ENCODE measurements at regions not wholly inside any gene's neighbourhood (a gene's known extent, or its start where the extent isn't known, plus 50 kb on each side); places are given as distances from the start of the nearest gene placed in this dataset.
"Not testable (repeated sequence)": the region's sequence is repeated elsewhere in the genome, so short reads cannot be mapped to it uniquely, and the experiment has no call there.

DNA sequence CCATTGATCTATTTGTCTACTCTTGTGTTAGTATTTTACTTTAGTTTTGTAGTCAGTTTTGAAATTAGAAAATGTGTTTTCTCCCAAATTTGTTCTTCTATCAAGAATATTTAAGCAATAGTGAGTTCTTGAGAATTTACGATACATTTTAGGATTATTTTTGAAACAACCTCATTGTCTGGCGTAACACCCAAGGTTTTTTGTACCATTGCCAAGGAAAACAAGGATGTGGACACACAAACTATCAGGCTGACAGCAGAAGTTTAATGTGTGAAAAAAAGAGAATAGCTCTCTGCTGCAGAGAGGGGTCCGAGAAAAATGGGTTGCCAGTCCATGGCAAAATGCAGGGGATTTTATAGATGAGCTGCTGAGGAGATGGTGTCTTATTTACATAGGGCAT, 865.1 kb upstream of the CNTN5 start:
- DNase-seq (ENCODE audit: low read depth) = no peak

DNA sequence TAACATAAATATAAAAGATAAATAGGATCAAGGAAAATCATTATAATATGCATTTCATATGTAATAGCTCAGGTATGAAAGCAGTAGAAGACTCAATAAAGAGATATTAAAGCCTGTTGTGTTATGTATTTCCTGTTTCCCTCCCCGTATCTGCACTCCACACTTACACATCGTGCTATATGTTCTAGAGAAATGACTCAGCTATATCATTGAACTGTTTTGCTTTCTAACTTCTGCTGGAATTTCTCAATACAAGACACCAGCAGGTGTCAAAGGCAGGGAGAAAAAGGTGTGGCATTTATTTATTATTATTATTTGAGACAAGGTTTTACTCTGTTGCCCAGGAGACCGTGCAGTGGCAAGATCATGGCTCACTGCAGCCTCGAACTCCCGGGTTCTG, 842.8 kb upstream of the CNTN5 start:
- DNase-seq (ENCODE audit: low read depth) = no peak
- H3K4me3 ChIP-seq (ENCODE audit: low read depth, low read length) = no peak overlapping the region

More for the DNA sequence above, 865.1 kb upstream of the CNTN5 start:
- no peak overlapping the region for H3K4me3 ChIP-seq (ENCODE audit: low read depth, low read length)

DNA sequence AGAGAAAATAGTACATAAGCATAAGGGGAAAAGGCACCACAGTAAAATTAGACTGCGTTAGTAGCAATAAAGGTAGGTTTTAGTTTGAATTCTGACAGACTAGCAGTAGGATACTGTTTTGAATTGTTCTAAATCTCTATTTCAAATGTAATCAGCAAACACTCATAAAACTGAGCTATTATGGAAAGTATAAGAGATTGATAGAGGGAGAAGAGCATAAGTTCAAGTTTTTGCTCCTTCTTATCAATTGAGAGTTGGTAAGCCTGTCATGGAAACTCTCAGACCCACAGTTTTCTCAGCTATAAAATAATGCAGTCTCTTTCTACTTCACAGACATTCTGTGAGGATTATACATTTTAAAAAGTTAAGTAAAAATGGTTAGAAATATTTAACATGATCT, 840.2 kb upstream of the CNTN5 start:
- H3K4me3 ChIP-seq (ENCODE audit: low read depth, low read length) = no peak overlapping the region
- no peak for DNase-seq (ENCODE audit: low read depth)

DNA sequence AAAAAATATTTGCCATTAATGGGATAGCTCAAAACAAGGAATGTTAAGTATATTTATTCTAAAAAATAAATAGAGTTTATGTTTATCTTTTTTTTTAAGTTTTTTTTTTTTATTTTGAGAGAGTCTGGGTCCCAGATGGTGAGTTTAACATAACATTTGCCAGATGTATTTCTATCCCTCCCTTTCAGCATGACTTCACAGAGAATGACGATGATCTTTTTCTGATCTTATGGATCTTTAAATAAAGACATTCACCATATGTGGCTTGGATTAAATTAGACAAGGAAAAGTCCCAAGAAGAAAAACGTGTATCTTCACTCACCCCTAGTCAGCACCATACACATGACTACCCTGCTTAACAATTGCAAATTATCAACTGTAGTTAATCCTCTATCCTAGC, 839.8 kb upstream of the CNTN5 start:
- no peak for DNase-seq (ENCODE audit: low read depth)
- no peak overlapping the region for H3K4me3 ChIP-seq (ENCODE audit: low read depth, low read length)

DNA sequence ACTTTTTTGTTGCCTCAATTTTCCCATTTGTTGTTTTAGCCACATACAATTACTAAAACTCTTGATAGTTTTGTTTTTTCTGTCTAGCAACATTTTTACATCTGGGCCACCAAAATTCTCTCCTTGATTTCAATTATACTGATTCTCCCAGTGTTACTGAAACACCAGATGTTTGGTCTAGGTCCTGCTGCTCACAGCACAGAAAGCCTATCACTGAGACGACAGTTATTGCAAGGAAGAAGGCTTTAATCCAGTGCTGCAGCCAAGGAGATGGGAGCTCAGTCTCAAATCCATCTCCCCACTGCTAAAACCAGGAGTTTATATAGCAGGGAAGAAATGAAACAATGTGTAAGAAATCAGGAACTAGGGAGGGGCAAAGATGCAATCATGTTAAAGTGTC, 837.7 kb upstream of the CNTN5 start:
- no peak for DNase-seq (ENCODE audit: low read depth)
- no peak overlapping the region for H3K4me3 ChIP-seq (ENCODE audit: low read depth, low read length)

DNA sequence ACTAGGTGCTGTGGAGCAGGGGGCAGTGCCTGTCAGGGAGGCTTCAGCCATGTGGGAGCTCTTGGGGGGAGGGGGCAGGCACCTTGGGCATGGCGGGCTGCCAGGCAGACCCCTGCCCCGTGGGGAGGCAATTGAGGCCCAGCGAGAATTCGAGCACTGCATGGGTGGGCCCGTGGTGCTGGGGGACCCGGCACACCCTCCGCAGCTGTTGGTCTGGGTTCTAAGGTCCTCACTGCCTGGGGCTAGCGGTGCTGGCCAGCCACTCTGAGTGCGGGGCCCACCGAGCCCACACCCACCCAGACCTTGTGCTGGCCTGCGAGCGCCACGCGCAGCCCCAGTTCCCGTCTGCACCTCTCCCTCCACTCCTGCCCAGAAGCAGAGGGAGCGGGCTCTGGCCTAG, 835.5 kb upstream of the CNTN5 start:
- H3K4me3 ChIP-seq (ENCODE audit: low read depth, low read length) = no peak overlapping the region
- DNase-seq (ENCODE audit: low read depth) = no peak

DNA sequence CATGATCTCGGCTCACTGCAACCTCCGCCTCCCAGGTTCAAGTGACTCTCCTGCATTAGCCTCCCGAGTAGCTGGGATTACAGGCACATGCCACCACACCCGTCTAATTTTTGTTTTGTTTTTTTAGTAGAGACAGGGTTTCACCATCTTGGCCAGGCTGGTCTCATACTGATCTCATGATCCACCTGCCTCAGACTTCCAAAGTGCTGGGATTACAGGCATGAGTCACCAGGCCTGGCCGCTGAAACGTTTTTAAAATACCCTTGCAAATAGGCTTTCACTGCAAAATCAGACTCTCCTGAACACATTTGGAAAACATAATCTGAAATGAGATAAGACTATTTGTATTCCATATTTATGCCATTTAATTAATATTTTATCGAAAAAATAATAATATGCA, 826.1 kb upstream of the CNTN5 start:
- DNase-seq (ENCODE audit: low read depth) = no peak
- no peak overlapping the region for H3K4me3 ChIP-seq (ENCODE audit: low read depth, low read length)

DNA sequence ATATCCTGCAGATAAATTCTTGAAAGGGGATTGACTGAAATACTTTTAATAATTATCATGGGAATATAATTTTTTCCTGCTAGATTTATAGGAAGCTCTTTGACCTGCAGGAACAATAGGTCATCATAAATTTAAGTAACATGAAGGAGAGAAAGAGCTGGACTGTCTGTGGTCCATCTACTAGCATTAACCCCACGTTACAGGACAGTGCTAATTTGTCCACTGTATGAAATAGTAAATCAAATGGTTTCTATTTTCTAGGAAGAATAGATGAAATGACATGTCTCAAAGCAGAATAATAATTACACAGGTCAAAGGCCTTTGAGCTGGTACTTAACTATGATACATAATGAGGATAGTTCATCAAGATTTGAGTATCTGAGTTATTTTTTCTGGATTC, 825.4 kb upstream of the CNTN5 start:
- no peak for DNase-seq (ENCODE audit: low read depth)
- H3K4me3 ChIP-seq (ENCODE audit: low read depth, low read length) = no peak overlapping the region

DNA sequence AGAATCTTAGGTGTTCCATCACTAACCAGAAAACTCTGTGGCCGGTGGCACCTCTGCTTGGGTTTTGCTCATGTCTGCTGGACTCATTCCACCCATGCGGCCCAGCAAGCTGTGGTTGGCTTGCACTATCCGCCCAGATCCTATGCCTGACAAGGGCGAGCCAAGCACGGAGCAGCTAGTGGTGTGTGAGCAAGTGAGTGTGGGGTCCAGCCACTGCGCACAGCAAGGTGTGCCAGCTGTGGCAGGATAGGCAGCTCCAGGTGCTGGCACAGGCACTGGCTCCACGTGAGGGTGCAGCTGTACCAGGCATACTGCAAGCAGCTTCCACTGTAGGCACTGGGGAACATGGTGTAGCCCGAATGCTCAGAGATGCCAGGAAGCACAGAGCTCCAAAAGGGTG, 813.7 kb upstream of the CNTN5 start:
- DNase-seq (ENCODE audit: low read depth) = no peak

DNA sequence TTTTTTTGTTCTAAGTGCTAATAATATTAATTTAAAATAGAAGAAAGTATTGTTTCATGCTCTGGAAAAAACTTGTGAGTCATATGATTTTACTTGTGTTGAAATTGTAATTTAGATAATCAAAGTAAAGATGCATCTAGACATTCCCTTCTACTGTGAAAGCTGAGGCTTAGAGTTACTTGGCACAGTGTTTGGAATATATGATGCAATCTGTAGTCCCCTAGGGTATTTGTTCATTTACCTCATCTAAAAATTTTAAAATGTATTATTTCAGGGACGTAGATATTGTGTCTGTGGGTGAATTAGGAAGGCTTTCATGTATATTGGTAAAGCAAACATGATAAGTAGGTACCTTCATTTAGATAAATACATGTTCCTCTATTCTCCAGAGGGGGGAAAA, 793.5 kb upstream of the CNTN5 start:
- DNase-seq (ENCODE audit: low read depth) = peak; percentile 30

More for the DNA sequence above, 813.7 kb upstream of the CNTN5 start:
- no peak overlapping the region for H3K4me3 ChIP-seq (ENCODE audit: low read depth, low read length)

DNA sequence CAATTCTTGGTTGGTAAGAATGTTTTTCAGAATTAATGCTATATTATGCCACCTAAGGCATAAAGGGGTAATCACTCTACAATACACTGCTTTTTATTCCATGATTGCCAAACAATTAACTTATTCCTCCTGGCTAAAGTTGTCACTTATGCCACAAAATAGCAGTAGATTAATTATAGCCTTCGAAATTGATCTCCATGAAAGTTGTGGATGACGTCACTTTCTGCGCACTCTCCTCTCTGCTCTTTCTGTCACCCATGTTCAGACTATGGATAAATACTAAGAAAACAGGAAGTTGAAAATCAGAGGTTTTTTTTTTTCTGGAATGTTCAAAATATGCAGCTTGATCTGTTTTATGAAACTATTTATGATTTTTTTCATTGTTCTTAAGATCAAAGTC, 790.1 kb upstream of the CNTN5 start:
- H3K4me3 ChIP-seq (ENCODE audit: low read depth, low read length) = no peak overlapping the region
- DNase-seq (ENCODE audit: low read depth) = no peak

More for the DNA sequence above, 793.5 kb upstream of the CNTN5 start:
- H3K4me3 ChIP-seq (ENCODE audit: low read depth, low read length) = no peak overlapping the region

DNA sequence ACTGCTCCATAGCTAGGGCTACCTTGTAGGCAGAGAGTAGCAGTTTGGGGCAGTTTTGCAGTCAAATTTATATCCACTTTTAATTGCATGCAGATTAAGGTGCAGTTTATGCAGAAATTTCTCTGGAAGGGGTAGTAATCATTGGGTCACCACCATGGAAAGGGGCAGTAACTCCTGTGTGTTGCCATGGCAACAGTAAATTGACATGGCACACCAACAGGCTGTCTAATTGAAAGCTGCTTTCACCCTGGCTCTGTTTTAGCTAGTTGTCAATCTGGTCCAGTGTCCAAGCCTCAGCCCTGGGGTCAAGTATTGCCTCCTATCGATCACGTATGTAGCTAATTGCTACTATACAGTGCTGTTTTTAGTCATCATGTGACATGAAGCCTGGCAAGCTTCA, 786.1 kb upstream of the CNTN5 start:
- DNase-seq (ENCODE audit: low read depth) = no peak

DNA sequence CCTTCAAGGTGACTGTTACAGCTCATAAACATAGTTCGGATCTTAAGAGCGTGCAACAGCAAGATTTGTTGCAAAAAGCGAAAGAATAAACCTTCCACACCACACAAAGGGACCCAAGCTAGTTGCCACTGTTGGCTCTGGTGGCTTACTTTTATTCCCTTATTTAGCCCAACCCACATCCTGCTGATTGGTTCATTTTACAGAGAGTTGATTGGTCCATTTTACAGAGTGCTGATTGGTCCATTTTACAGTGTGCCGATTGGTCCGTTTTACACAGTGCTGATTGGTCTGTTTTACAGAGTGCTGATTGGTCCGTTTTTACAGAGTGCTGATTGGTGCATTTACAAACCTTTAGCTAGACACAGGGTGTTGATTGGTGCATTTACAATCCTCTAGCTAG, 776.9 kb upstream of the CNTN5 start:
- no peak for DNase-seq (ENCODE audit: low read depth)
- no peak overlapping the region for H3K4me3 ChIP-seq (ENCODE audit: low read depth, low read length)

More for the DNA sequence above, 786.1 kb upstream of the CNTN5 start:
- H3K4me3 ChIP-seq (ENCODE audit: low read depth, low read length) = no peak overlapping the region

DNA sequence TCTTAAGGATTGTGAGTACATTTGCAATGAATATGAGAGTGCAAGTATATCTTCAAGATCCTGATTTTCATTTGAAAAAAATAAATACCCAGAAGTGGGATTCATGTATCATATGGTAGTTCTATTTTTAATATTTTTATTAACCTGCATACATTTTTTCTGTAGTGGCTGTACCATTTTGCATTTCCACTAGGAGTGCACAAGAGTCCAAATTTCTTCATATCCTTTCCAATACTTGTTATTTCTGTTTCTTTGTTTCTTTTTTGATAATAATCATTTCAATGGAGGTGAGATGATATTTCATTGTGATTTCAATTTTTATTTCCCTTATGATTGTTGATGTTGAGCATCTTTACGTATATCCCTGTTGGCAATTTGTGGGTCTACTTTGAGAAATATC, 759.8 kb upstream of the CNTN5 start:
- DNase-seq (ENCODE audit: low read depth) = no peak
- no peak overlapping the region for H3K4me3 ChIP-seq (ENCODE audit: low read depth, low read length)

DNA sequence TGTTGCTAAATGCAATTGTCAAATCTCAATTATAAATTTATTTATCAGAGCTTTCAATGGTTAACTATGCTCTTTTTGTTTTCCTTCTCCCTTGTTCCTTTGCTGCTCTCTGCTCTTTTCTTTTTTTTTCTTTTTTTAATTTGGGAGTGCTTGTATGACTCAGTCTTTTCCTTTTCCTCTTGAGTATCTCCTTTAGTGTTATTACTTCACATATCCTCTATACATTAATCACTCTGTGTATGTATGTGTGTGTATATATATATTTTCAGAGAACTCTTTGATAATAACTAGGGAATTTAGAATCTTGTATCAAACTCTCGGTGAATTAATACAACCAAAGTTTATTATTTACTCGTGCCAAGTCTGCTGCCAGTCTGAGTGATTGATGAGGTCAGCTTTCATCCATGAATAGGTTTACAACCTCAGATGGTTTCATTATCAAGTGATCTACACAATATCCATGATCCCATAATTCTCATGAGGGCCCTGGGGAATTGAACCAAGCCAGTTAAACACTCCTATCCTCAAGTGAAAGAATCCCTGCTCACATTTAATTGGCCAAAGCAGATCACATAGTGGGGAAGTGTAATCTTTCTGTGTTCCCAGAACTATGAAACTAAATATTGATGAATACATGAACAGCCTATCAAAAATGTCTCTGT, 743.4 kb upstream of the CNTN5 start:
- H3K4me3 ChIP-seq (ENCODE audit: low read depth, low read length) = no peak overlapping the region
- no peak for DNase-seq (ENCODE audit: low read depth)

DNA sequence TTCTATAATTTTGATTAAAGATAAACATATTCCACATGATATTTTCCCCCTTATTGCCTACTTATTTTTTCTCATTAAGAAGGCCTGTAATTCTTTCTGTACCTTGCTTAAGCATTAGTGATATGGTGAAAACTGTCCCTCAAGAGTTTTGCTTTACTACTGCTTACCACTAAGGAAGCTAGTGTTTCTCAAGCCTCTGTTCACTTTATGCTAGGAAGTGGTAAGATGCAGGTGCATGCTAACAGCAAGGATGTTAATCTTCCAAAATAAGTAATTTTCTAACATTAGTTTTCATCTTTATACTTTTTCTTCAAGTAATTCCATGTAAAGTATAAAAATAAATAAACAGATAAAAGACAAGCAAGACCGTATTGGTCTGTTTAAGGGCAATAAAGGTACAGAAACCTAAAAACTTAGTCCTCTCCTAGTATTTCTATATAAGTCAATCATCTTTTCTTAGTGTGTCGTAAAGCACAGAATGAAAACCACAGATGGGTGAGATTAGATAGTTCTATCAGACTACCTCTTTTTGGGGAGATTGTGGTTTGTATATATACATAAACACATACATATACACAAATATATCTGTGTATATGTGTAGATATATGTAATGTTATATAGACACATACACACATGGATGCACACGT, 731.0 kb upstream of the CNTN5 start:
- DNase-seq (ENCODE audit: low read depth) = no peak
- no peak overlapping the region for H3K4me3 ChIP-seq (ENCODE audit: low read depth, low read length)

DNA sequence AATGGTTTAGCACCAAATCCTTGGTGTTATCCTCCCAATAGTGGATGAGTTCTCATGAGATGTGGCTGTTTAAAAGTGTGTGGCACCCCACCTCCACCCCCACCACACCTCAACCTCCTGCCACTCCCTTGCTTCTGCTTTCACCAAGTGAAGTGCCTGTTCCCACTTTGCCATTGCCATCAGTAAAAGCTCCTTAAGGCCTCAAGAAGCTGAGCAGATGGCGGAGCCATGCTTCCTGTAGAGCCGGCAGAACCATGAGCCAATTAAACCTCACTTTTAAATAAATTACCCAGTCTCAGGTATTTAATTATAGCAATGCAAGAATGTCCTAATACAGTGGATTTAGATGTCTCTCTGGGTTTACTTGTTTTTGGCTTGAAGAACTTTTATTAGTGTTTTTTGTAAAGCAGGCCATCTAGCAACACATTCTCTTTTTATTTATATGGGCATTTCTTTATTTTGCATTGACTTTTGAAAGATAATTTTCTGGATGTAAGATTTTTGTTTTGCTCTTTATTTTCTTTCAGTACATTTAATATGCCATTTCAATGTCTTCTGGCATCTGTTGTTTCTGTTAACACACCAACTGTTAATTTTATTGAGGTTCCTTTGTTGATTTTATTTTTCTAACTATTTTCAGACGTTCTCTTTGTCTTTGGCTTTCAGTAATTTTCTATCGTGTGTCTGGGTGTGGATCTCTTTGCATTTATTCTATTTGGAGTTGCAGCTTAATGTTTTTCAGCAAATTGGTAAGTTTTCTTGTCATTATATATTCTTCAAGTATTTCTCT, 724.5 kb upstream of the CNTN5 start:
- no peak overlapping the region for H3K4me3 ChIP-seq (ENCODE audit: low read depth, low read length)
- DNase-seq (ENCODE audit: low read depth) = no peak

DNA sequence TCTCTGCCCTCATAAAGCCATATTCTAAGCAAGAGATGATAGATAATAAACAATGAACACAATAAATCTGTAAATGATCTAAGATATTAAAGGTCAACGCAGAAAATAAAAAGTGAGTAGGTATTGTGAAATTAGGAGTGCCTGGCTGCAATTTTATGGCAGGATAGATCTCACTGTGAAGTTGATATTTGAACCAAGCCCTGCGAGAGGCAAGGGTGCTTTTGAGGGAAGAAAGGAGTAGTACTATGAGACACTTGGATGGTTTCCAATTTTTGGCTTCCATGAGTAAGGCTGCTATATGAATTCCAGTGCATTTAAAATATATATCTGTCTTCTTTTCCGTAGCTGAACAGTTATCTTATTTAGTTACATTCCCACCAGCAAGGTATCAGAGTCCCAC, 720.0 kb upstream of the CNTN5 start:
- no peak overlapping the region for H3K4me3 ChIP-seq (ENCODE audit: low read depth, low read length)
- no peak for DNase-seq (ENCODE audit: low read depth)

DNA sequence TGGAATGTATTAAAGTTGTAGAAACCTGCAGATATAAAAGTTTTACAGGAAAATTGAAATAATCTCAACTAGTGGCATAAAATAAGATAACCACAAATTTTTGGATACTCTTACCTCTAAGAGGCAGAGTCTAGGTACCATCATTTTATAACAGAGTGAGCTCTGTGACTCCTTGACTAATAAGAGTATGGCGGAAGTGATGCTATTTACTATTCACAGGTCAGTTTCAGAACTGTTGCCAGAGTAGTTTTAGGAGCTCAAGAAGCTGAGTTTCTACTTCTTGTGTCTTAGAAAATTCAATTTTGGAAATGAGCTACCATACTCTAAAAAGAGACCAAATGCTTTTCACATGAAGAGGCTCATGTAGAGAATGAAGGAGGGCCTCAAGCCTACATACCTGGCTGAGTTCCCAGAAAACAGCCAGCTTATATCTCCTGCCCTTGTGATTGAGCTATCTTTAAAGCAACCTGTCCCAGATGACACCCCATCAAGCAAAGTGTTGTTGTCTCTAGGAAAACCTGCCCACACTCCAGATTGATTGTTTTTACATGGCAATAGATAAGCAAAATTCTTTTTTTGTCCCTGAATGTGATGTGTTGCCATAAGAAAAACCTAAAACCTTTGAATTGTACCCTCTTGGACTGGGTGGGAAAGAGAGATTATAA, 712.8 kb upstream of the CNTN5 start:
- H3K4me3 ChIP-seq (ENCODE audit: low read depth, low read length) = no peak overlapping the region
- no peak for DNase-seq (ENCODE audit: low read depth)

DNA sequence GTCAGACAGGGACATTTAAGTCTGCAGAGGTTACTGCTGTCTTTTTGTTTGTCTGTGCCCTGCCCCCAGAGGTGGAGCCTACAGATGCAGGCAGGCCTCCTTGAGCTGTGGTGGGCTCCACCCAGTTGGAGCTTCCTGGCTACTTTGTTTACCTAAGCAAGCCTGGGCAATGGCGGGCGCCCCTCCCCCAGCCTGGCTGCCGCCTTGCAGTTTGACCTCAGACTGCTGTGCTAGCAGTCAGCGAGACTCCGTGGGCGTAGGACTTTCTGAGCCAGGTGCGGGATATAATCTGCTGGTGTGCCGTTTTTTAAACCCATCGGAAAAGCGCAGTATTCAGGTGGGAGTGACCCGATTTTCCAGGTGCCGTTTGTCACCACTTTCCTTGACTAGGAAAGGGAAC, 690.4 kb upstream of the CNTN5 start:
- H3K4me3 ChIP-seq (ENCODE audit: low read depth, low read length); DNase-seq (ENCODE audit: low read depth): not testable (repeated sequence)
